Neural cell (in vitro differentiated cells): ENCODE measurements at regions not wholly inside any gene's neighbourhood (a gene's known extent, or its start where the extent isn't known, plus 50 kb on each side); places are given as distances from the start of the nearest gene placed in this dataset.

Experiments used
- H2AFZ ChIP-seq: fragments of 200-600, 300-800 bp; sonication (generic), shearing (Covaris generic); 2 replicates; pipeline ENCODE4 v1.6.0; 2014; ENCODE audit warnings: low read depth, mild to moderate bottlenecking, antibody characterized with exemption, low read length, moderate library complexity
- H3F3A ChIP-seq: fragments of 200-600 bp; shearing (Covaris generic); 2 replicates; pipeline ENCODE4 v1.6.1; 2016; ENCODE audit warnings: mild to moderate bottlenecking, moderate library complexity, mixed read lengths, antibody characterized with exemption, low read length; ENCODE audit not compliant: insufficient read depth, poor library complexity, severe bottlenecking
- H3K27ac ChIP-seq: fragments of 200-600, 300-800 bp; sonication (generic), shearing (Covaris generic); 2 replicates; pipeline ENCODE4 v1.5.1; 2014; ENCODE audit warnings: mild to moderate bottlenecking, low read length, moderate library complexity
- H3K27me3 ChIP-seq: fragments of 300-800, 200-600 bp; sonication (generic), shearing (Covaris generic); 2 replicates; pipeline ENCODE4 v1.6.0; 2014; ENCODE audit warnings: mild to moderate bottlenecking, low read depth, low read length, moderate library complexity; ENCODE audit not compliant: insufficient read depth
- H3K36me3 ChIP-seq: fragments of 300-800, 200-600 bp; sonication (generic), shearing (Covaris generic); 2 replicates; pipeline ENCODE4 v1.5.1; 2014; ENCODE audit warnings: mild to moderate bottlenecking, antibody characterized with exemption, low read length, moderate library complexity; ENCODE audit not compliant: insufficient read depth
- H3K4me2 ChIP-seq: fragments of 300-800, 200-600 bp; sonication (generic), shearing (Covaris generic); 2 replicates; pipeline ENCODE4 v1.6.0; 2014; ENCODE audit warnings: mild to moderate bottlenecking, low read length
- H3K4me3 ChIP-seq: fragments of 300-800, 200-600 bp; sonication (generic), shearing (Covaris generic); 2 replicates; pipeline ENCODE4 v1.5.1; 2014; ENCODE audit warnings: mild to moderate bottlenecking, low read length, moderate library complexity
- H3K79me2 ChIP-seq: fragments of 200-600 bp; shearing (Covaris generic); replicated peaks from 2 replicates; pipeline ENCODE4 v1.6.0; 2014; ENCODE audit warnings: mild to moderate bottlenecking, low read length, moderate library complexity; ENCODE audit not compliant: insufficient read depth
- H3K9ac ChIP-seq: fragments of 300-800, 200-600 bp; sonication (generic), shearing (Covaris generic); 2 replicates; pipeline ENCODE4 v1.6.1; 2016; ENCODE audit warnings: mild to moderate bottlenecking, low read length, mixed read lengths
- H3K9me2 ChIP-seq: fragments of 200-600 bp; shearing (Covaris generic); 2 replicates; pipeline ENCODE4 v1.6.1; 2016; ENCODE audit warnings: mild to moderate bottlenecking, low read length, mixed read lengths; ENCODE audit not compliant: insufficient read depth
- H3K9me3 ChIP-seq: fragments of 200-600, 300-800 bp; sonication (generic), shearing (Covaris generic); 2 replicates; pipeline ENCODE4 v1.6.1; 2016; ENCODE audit warnings: mild to moderate bottlenecking, mixed run types, low read length, moderate library complexity, mixed read lengths
- H4K20me1 ChIP-seq: fragments of 200-600 bp; shearing (Covaris generic); 2 replicates; pipeline ENCODE4 v1.6.1; 2016; ENCODE audit warnings: mild to moderate bottlenecking, mixed run types; ENCODE audit not compliant: insufficient read depth
- CTCF ChIP-seq: fragments of 450-650 bp; IDR thresholded peaks from 2 replicates; pipeline ENCODE4 v1.5.1; 2014; ENCODE audit warnings: antibody characterized with exemption, mild to moderate bottlenecking, moderate library complexity; ENCODE audit not compliant: poor library complexity, severe bottlenecking
- EP300 ChIP-seq: fragments of 450-650 bp; conservative IDR thresholded peaks from 2 replicates; pipeline ENCODE4 v1.6.1; 2014; ENCODE audit warnings: antibody characterized with exemption, mild to moderate bottlenecking, moderate library complexity; ENCODE audit not compliant: poor library complexity, severe bottlenecking
- EZH2 ChIP-seq: fragments of 200-600, 300-800 bp; shearing (Covaris generic), sonication (generic); IDR thresholded peaks from 2 replicates; pipeline ENCODE4 v1.6.1; 2014; ENCODE audit warnings: antibody characterized with exemption, low read length, borderline replicate concordance, mild to moderate bottlenecking; ENCODE audit not compliant: insufficient read depth, poor library complexity, severe bottlenecking
- MXI1 ChIP-seq: fragments of 450-650 bp; conservative IDR thresholded peaks from 2 replicates; pipeline ENCODE4 v1.6.1; 2014; ENCODE audit warnings: antibody characterized with exemption, mild to moderate bottlenecking; ENCODE audit not compliant: poor library complexity, severe bottlenecking
- POLR2AphosphoS5 ChIP-seq: IDR thresholded peaks from 2 replicates; pipeline ENCODE4 v1.6.1; 2012
- RAD21 ChIP-seq: fragments of 450-650 bp; conservative IDR thresholded peaks from 2 replicates; pipeline ENCODE4 v1.6.1; 2014; ENCODE audit warnings: antibody characterized with exemption, mild to moderate bottlenecking, moderate library complexity
- REST ChIP-seq: IDR thresholded peaks from 2 replicates; pipeline ENCODE4 v1.6.1; 2012; ENCODE audit warnings: borderline replicate concordance
- SMC3 ChIP-seq: fragments of 450-650 bp; conservative IDR thresholded peaks from 2 replicates; pipeline ENCODE4 v1.6.1; 2014; ENCODE audit warnings: antibody characterized with exemption, mild to moderate bottlenecking, moderate library complexity; ENCODE audit not compliant: poor library complexity
- TAF1 ChIP-seq: IDR thresholded peaks from 2 replicates; pipeline ENCODE4 v1.6.1; 2012; ENCODE audit warnings: low read depth

GRCh38 chr14:22231018-22231417 is 358.0 kb downstream of the DAD1 start:
- Histone ChIP-seq H3K9me2 (no peaks in the 10 kb centered on the region), H3K79me2 (no peaks in the 10 kb centered on the region), H3K4me2 (no peak overlapping the region), H3K9me3 (peaks cover 5% of the 10 kb centered on the region), H3K4me3 (no peak overlapping the region), H3K27me3 (no peaks in the 10 kb centered on the region), H3K36me3 (no peaks in the 10 kb centered on the region), H3F3A (no peaks in the 10 kb centered on the region), H3K9ac (no peak overlapping the region), H3K27ac (no peak overlapping the region), H4K20me1 (no peaks in the 10 kb centered on the region), H2AFZ (no peak overlapping the region)
- TF ChIP-seq EZH2 (no peak), CTCF (no peak), RAD21 (no peak), REST (no peak), SMC3 (no peak)

- Histone ChIP-seq H3K27ac (no peak overlapping the region), H3K4me2 (no peak overlapping the region), H3K36me3 (no peaks in the 10 kb centered on the region), H2AFZ (no peak overlapping the region), H3F3A (no peaks in the 10 kb centered on the region), H3K27me3 (no peaks in the 10 kb centered on the region), H3K79me2 (no peaks in the 10 kb centered on the region), H3K9ac (no peak overlapping the region), H4K20me1 (no peaks in the 10 kb centered on the region), H3K4me3 (no peak overlapping the region), H3K9me3 (peaks cover 5% of the 10 kb centered on the region), H3K9me2 (no peaks in the 10 kb centered on the region)
- TF ChIP-seq CTCF (no peak), REST (no peak), RAD21 (no peak), POLR2AphosphoS5 (no peak), EZH2 (no peak), EP300 (no peak), TAF1 (no peak), MXI1 (no peak), SMC3 (no peak)
These were observed 358.5 kb downstream of the DAD1 start for GRCh38 chr14:22230517-22230916.
